OCI-M2 (cell line): ENCODE measurements at regions not wholly inside any gene's neighbourhood (a gene's known extent, or its start where the extent isn't known, plus 50 kb on each side); places are given as distances from the start of the nearest gene placed in this dataset.

Experiments used
- DNase-seq: peaks from one replicate; lab custom pipeline; 2025; ENCODE audit not compliant: unreplicated experiment; lab: John Stamatoyannopoulos, UW

DNA sequence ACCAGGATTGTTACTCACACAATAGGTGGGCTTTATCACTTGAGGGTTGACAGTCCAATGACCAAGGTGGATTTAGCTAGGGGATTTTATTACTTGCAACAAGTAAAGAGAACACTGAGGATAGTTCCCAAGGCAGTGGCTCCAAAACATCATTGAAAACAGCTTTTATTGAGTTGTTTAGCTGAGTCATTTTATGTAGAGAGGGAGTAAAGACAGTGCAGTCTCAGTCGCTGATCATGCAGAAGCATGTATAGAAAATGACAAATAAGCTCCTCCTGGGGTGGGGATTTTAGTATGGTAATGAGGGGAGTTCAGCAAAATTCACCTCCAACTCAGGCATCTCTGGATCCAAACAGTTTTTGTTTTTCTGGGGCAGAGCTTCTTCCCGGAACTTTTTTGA is 163.0 kb upstream of the CCDC179 start:
- no peak for DNase-seq

DNA sequence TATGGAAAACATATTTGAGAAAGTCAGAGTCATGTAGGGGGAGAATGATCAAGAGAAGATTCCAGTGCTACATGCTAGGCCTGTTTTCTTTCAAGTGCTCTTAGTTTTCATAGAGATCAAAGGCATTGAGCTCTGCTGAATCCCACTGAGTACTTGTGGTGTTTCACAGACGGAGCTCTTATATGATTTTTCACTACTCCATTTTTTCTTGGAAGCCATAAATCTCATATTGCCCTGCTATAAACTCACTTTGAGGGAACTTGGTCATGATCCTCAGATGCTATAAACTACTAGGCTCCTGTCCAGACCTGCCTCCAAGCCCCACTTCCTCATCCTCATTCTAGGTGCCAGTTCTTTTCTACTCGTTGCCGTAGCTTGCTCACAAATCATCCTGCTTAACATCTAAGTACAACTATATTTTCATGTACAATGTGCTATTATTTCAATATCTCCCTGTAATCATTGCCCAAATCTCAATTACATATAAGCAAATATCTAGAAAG is 180.8 kb upstream of the CCDC179 start:
- no peak for DNase-seq

DNA sequence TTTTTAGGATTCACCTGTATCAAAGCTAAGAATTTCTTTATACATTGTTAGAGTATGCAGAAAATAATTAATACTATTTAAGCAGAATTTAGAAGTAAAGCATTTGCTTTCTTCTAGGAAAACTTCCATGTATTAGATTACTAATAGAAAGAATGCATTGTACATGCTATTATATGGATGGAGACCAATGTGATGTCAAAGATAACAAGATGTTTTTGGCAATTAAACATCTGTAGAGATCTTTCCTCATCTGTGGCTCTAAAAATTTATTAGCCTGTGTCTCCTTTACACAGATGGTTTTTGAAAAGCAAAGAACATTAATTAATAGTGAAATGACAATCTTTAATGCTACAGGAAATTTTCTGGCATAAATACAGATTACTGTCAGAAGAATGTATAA is 198.4 kb upstream of the CCDC179 start:
- no peak for DNase-seq

DNA sequence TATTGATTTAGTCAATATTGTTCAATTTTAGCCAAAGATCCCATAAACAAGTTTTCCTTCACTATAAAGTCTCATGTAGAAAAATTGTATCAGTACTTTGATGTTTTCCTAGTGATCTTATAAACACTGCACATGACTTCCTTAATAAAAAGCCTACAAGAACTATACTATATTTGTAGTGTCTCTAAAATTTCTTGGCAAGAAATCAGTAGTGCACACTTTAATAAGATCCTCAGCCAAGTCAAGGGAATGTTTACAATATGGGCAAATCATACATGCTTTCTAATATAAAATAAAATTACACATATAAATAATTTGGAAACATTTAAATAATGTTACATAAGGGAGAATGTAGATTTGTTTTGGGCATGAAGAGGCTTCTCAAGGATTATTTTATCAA is 203.0 kb upstream of the CCDC179 start:
- DNase-seq, result no peak

DNA sequence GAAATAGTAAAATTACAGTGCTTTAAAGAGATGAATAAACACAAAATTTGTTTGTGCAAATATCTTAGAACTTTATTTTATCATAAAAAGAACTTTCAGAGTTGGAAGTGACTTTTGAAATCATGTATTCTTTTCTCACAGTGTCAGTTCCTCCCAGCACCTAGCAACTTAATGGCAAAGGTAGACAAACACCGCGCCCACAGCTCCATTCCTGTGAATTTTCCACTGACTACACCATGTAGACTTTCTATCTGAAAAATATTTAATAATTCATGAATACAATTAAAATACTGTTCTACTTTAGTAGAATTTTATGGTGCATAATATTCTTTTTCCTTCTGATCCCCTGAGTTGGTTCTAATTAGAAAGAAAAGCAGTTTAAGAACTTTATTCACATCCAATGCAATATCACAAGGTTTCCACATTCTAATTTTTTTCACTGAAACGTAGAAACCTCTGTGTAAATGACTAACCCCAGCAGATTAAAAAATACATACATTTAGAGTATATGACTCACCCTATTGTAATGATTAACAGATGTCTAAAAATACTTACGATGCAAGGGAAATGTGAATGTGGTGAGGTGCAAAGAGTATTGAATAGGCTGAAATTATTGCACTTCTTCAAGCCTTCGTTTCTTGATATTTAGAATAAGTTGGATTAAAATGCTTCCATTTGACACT is 218.2 kb upstream of the CCDC179 start:
- DNase-seq, result no peak

DNA sequence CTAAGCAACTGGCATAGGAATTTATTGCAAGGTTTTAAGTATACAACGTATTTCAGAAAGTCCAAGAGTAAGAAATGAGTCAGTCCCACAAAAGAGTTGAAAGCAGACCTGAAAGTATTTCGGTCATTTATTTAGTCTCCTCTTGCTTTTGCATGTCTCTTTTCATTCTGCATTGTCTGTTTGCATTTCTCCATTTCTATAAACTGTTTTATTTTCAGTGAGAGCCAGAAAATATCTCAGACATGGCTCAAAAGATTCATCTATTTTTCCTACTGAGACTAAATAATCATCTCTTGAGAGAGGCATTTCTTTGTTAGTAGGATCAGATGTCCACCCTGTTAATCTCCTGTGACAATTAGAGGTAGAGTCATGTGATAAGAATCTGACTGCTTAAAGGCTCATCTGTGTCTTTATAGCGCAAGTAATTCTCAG is 219.1 kb upstream of the CCDC179 start:
- DNase-seq, result no peak

DNA sequence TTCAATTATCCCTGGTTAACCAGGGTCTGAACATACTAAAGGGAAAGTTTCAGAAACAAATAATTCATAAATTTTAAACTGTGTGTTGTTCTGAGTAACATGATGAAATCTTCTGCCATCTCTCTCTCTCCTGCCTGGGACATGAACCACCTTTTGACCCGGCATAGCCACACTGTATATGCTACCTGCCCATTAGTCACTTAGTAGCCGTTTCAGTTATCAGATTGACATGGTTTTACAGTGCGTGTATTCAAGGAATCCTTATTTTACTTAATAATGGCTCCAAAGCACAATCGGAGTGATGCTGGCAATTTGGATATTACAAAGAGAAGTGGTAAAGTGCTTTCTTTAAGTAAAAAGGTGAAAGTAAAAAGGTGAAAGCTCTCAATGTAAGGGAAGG is 227.1 kb upstream of the CCDC179 start:
- no peak for DNase-seq

DNA sequence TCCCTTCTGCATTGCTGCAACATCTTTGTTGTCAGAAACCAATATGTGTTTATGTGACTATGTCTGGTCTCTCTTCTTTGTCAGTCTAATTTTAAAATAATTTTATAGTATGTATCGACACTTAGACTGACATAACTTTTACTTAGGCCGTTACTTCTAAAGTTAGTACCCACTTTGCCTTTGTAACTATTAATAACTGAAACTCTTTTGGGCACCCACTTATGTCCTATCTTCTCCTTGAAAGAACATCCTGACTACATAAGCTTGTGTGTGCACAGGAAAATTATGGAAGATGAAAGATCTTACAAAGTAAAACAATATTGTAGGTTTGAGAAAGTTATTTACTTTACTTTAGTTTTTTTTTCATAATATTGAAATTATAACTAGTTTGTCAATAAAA is 230.4 kb upstream of the CCDC179 start:
- DNase-seq, result no peak

DNA sequence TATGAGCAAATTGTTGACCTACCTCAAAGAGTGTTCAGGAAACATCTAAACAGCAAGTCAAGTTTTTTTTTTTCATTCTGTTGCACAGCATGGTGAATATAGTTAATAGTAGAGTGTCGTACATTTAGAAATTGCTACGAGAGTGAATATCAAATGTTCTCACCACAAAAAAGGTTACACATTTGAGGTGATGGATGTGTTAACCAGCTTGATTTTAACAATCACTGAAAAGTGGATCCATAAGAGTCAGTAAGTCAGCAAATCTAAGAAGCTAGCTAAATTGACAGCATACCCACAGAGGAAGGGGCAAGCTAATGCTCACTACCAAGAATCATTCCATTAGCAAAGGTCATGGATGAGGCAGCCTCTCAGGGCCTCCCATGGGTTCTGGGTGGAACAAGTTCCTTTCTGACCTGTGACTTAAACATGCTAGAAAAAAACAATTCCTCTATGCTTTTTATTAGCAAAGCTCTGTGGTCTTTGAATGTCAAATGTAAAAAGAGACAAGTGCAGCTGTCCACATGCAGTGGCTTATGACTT is 235.4 kb upstream of the CCDC179 start:
- no peak for DNase-seq

DNA sequence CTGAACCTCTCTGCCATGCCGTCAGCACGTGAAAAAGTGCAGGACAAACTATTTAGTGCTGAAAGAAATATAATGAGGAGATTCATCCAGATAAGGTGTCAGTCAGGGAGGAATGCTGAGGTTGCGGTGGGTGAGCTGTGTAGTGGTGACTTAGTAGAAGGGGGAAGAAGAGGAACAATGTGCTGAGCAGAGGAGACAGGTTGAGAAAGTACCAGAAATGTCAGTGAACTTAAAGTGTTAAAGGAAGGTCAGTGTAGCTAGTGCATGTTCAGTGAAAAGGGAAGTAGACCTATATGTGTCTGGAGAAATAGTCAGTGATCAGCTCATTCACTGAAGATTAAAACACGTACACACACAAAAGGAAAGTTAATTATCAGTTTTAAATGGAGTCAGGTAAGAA is 237.6 kb upstream of the CCDC179 start:
- no peak for DNase-seq

DNA sequence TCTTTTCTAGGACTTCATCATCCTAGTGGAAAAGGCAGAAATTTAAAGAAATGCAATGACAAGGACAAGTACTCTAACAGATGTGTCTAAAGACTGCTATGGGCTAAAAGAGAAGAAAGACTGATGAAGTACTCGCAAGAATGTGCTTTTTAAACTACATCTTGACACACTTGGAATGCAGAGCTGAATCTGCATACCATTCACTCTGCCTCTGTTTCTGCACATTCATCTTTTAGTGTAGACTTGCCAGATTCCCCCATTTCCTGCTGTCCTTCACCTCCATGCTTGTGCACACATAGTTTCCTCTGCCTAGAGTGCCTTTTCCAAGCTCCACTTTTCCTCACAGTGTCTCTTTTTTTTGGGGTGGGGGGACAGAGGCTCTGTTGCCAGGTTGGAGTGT is 239.0 kb upstream of the CCDC179 start:
- DNase-seq, result no peak

DNA sequence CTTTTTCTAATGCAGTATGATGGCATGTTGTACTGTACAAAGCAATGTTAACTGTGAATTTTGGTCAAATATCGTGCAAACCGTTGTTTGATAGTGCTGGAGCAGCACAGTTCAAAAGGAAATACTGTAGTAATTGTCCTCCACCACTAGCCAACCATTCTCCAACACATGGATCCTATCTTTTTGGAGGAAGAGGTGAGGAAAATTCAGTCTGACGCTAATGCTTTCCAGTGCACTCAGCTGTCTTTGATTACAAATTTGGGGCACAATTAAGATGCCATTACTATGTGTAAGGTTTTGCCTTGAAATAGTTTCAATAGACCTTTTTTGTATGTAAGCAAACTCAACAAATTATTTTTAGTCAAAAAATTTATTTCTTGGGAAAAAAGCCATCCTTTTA is 240.5 kb upstream of the CCDC179 start:
- no peak for DNase-seq

DNA sequence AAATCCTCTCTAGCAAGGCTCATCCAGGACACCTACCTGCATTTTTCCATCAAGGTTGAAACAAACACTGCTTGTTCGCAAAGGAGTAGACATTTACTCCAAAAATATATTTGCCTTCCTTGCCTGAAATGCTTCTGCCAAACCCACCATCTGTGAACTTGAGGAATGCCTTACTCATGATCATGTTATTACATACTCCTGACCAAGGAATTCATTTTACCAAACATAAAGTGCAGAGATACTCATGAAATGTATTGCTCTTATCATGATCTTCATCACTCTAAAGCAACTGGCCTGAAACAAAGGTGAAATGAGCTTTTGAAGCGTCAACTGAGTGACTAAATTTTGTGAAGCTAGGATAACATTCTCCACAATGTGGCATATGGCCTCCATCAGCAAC is 243.1 kb upstream of the CCDC179 start:
- no peak for DNase-seq

DNA sequence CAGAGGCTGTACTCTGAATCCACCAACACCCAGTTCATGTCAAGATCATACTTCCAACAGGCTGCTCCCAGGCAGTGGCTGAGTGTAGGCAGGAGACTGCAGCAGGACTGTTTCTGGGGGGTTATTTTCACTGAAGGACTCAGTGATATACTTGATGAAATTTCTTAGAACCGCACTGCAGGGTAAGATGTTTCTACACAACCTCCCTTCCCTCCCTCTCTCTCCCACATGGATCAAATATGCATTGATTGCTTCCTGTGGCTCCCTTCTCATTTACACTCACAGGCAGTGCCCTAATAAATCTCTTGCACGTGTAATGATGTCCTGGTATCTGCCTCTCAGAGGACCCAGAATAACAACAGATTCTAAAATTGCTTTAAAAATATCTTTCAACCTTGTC is 251.3 kb upstream of the CCDC179 start:
- DNase-seq, result no peak

DNA sequence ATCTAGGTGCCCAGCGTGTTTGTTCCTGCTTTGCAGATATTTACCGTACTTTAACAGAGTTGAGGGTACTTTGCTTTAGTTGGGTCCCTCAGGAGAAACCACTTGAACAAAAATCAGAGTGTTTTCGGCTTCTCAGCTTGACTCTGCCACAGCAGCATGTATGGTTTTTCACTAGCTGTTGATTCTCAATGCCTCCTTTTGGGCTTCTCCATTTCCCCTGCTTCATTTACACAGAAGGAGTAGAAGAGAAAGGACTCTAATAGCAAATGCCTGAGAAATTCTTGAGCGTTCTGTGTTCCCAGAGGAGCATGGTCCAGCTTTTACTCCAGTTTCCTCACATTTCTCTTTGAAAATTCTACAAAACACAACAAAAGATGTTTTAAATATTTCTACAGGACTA is 252.1 kb upstream of the CCDC179 start:
- no peak for DNase-seq

DNA sequence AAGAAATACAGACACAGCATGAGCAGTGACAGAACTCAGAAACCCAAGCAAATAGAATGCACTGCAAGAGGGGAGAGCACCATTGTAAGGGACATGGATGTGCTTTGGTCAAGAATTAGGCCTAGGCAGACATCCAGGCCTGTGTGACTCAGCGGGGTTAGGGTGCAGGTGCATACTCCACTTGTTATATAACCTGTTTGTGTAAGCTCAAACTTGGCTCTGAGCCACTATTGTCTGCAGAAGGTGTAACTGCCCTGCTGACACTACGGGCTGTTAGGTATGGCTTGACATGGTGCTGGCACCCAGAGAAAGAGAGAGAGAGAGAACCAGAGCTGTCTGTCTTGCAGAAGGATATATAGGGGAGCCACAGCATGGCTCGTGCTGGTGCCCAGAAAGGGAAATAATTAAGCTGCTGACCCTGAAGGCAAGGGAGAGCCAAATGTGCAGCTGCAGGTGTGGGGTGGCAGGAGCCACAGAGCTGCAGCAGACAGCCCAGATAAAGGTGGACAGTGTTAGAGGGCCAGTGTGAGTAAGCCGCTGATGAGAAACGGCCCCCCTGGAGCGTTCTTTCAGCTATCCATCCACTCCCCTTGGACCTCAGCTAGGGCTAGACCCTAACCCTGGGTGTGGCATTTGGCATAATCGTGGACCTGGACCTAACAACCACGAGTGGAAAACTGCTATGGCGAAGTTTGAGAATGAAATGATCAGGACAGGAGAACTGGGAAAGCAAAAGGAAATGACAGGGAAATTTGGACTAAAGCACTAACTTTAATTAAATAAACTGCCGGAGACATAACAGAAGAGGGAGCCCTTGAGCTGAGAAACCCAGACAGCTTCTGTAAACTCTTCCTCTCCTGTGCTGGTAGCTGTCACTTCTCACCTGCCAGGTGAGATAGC is 253.0 kb upstream of the CCDC179 start:
- peak; percentile 6 for DNase-seq

DNA sequence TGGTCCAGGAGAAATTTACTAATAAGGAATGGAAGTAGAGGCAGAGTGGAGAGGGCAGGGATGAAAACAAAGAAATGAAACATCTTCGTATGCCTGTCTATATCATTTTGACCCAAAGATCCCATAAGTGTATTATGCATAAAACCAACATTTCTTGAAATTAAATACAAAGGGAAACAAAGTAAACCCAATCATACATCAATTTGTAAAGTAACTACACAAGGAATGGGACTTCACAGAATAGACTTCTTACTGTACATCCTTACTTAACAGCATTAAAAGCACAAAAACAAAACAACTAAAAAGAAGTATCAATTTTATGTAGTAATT is 253.6 kb upstream of the CCDC179 start:
- no peak for DNase-seq

DNA sequence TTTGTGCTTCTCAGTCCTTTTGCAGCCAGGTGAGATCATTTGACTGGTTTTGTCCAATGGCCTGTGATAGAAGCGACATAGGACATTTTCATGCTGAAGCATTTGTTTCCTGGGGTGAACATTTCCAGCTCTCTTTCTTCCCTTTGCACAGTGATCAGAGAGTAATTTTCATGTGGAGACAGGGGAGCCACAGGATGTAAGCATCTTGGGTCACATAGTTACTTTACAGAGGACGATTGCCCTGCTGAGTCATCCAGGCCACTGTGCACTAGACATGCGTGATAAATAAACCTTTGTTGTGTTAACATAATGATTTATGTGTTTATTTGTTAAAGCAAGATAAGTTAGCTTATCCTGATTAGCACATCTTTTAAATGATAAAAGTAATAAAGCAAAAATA is 263.5 kb upstream of the CCDC179 start:
- DNase-seq, result no peak

DNA sequence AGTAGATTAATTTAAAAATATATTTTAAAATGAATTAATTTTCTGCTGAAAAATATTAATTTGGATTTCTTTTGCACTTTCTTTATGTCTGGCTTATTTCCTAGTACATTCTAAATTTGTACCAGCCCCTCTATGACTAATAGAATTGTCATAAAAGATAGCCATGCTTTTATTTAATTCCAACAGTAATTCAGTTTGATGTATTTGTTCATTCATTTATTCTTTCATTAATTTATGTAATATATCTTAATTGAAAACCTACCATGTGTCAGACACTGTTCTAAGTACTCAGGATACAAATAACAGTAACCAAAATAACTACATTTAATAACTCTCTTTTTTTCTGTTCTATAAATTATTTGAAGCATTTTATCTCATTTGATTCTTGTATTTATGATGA is 264.0 kb upstream of the CCDC179 start:
- no peak for DNase-seq

DNA sequence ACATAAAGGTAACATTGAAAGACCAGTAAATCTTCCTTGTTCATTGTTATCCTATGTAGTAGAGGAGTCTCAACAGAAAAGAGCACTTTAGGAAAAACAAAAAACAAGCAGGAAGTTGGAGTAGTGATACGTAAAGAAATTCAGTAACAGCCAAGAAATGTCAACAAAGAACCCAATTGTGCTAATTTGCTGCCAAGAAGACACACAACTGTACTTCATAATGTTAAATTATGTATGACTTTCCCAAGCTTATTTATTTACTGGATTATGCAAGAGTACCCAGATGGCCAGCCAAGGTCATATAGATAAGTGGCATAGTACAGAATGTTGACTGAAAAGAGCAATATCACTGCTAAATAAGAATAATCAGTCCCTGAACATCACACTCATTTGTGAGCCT is 264.7 kb upstream of the CCDC179 start:
- no peak for DNase-seq

DNA sequence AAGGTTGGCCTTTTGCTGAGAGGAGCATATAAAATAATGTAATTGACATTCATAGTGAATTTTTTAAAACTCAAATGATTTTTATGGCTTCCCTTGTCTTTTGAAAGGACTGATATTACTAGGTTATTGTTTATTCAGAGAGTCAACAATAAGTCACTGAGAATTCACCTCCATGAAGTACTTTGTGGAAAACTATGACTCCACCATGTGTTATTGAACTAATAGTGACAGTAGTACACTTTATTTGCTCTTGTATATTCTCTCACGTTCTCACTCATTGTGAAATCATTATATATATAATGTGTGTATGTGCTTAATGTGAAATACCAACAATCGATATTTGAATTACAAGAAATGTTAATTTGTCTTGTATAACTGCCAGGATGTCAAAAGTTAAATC is 267.4 kb upstream of the CCDC179 start:
- no peak for DNase-seq

DNA sequence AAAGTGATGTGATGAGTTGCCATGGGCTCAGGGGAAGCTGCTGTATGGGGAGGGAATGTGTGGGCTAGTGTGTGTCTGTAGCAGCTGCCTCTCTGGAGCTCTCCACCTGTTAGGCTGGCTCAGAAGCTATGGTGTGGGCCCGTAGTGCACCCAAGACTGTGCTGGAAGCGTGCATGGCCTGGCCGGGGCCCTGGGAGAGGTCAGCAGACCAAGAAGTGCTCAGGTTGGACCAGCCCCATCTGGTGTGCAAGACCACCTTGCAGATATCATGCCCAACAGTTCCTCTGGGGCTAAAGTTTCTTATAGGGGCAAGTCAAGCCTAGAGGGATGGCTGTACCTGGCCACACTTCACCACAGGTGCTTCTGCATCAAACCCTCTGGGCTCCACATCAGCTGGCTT is 274.4 kb upstream of the CCDC179 start:
- no peak for DNase-seq
